HEK293T (cell line): ENCODE measurements at regions not wholly inside any gene's neighbourhood (a gene's known extent, or its start where the extent isn't known, plus 50 kb on each side); places are given as distances from the start of the nearest gene placed in this dataset.

Experiments
- ARNT ChIP-seq: fragments of 450-650 bp; IDR thresholded peaks from 2 replicates; pipeline ENCODE4 v1.6.1; 2017; ENCODE audit warnings: mild to moderate bottlenecking
- BHLHE40 ChIP-seq: fragments of 450-650 bp; IDR thresholded peaks from 2 replicates; pipeline ENCODE4 v1.6.1; 2016; ENCODE audit warnings: mild to moderate bottlenecking, moderate library complexity, borderline replicate concordance
- ELF4 ChIP-seq: fragments of 450-650 bp; IDR thresholded peaks from 2 replicates; pipeline ENCODE4 v1.6.1; 2017; ENCODE audit warnings: antibody characterized with exemption
- FOXA1 ChIP-seq: fragments of 450-650 bp; IDR thresholded peaks from 2 replicates; pipeline ENCODE4 v1.6.1; 2016; ENCODE audit warnings: mild to moderate bottlenecking
- FOXK2 ChIP-seq: fragments of 450-650 bp; IDR thresholded peaks from 2 replicates; pipeline ENCODE4 v1.6.1; 2016; ENCODE audit warnings: mild to moderate bottlenecking
- FOXM1 ChIP-seq: fragments of 450-650 bp; IDR thresholded peaks from 2 replicates; pipeline ENCODE4 v1.6.1; 2017; ENCODE audit warnings: mild to moderate bottlenecking, borderline replicate concordance
- HDGF ChIP-seq: fragments of 450-650 bp; IDR thresholded peaks from 2 replicates; pipeline ENCODE4 v1.6.1; 2017; ENCODE audit warnings: antibody characterized with exemption, borderline replicate concordance
- PKNOX1 ChIP-seq: fragments of 450-650 bp; IDR thresholded peaks from 2 replicates; pipeline ENCODE4 v1.6.1; 2016
- SP1 ChIP-seq: fragments of 450-650 bp; IDR thresholded peaks from 2 replicates; pipeline ENCODE4 v1.6.1; 2017
- SUZ12 ChIP-seq: fragments of 450-650 bp; IDR thresholded peaks from 2 replicates; pipeline ENCODE4 v1.6.1; 2016; ENCODE audit warnings: mild to moderate bottlenecking
- TARDBP ChIP-seq: fragments of 450-650 bp; IDR thresholded peaks from 2 replicates; pipeline ENCODE4 v1.6.1; 2016
- ZNF384 ChIP-seq: fragments of 450-650 bp; IDR thresholded peaks from 2 replicates; pipeline ENCODE4 v1.6.1; 2016

DNA sequence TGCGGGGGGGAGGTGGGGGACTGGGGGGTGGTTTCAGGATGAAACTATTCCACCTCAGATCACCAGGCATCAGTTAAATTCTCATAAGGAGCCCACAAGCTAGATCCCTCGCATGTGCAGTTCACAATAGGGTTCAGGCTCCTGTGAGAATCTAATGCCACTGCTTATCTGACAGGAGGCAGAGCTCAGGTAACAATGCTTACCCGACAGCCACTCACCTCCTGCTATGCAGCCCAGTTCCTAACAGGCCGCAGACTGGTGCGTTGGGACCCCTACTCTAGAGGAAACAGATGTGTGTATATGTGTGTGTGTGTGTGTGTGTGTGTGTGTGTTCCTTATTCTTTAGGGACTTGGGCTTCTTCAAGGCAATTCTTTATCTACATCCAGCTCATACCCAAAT is 352.3 kb upstream of the CCNH start:
- no peak for TF ChIP-seq TARDBP
- no peak for TF ChIP-seq FOXA1
- no peak for TF ChIP-seq BHLHE40
- no peak for TF ChIP-seq FOXK2
- no peak for TF ChIP-seq ZNF384
- TF ChIP-seq ELF4, result no peak
- TF ChIP-seq SUZ12, result no peak
- no peak for TF ChIP-seq FOXM1
- no peak for TF ChIP-seq SP1
- TF ChIP-seq PKNOX1, result no peak
- TF ChIP-seq ARNT, result no peak
- no peak for TF ChIP-seq HDGF
